MM.1S (cell line): ENCODE measurements at regions not wholly inside any gene's neighbourhood (a gene's known extent, or its start where the extent isn't known, plus 50 kb on each side); places are given as distances from the start of the nearest gene placed in this dataset.

Source experiments
- CTCF ChIP-seq: fragments of 300-600 bp; sonication (generic); IDR thresholded peaks from 2 replicates; pipeline ENCODE4 v1.5.1; 2016; ENCODE audit warnings: antibody characterized with exemption, low read length, mixed read lengths
- EZH2 ChIP-seq: fragments of 300-600 bp; sonication (generic); optimal IDR thresholded peaks from 2 replicates; pipeline ENCODE3; 2017; ENCODE audit warnings: low read depth, mild to moderate bottlenecking, antibody characterized with exemption, low read length, mixed read lengths

- TF ChIP-seq CTCF (no peak), EZH2 (no peak)
Observed at GRCh38 chr2:215876937-215877238, 136.5 kb downstream of the MREG start.
